ENCODE measurements at regions not wholly inside any gene's neighbourhood (a gene's known extent, or its start where the extent isn't known, plus 50 kb on each side); places are given as distances from the start of the nearest gene placed in this dataset.

GRCh38 chr4:29718136-29718535, 1002.0 kb upstream of the PCDH7 start:
- DNase-seq, result no peak
- no peak for TF ChIP-seq CTCF (IDR thresholded peaks at IDR 0.05)
- no peak for TF ChIP-seq POLR2A (IDR thresholded peaks at IDR 0.05)

GRCh38 chr4:29722253-29722652, 997.9 kb upstream of the PCDH7 start:
- H3K4me3 ChIP-seq, result no peak overlapping the region
- no peak for DNase-seq

More at GRCh38 chr4:29718136-29718535, 1002.0 kb upstream of the PCDH7 start:
- Histone ChIP-seq H3K9me3 (no peaks in the 10 kb centered on the region), H3K27me3 (no peaks in the 10 kb centered on the region), H3K4me3 (no peak overlapping the region), H3K4me1 (no peaks in the 10 kb centered on the region), H3K27ac (no peak overlapping the region), H3K36me3 (no peaks in the 10 kb centered on the region)

GRCh38 chr4:29726938-29727337, 993.2 kb upstream of the PCDH7 start:
- no peaks in the 10 kb centered on the region for H3K4me1 ChIP-seq
- no peak overlapping the region for H3K27ac ChIP-seq
- no peaks in the 10 kb centered on the region for H3K36me3 ChIP-seq
- no peaks in the 10 kb centered on the region for H3K9me3 ChIP-seq
- TF ChIP-seq CTCF (IDR thresholded peaks at IDR 0.05), result no peak
- no peak for TF ChIP-seq POLR2A (IDR thresholded peaks at IDR 0.05)
- H3K4me3 ChIP-seq, result no peak overlapping the region
- H3K27me3 ChIP-seq, result no peaks in the 10 kb centered on the region
- DNase-seq, result no peak

More at GRCh38 chr4:29722253-29722652, 997.9 kb upstream of the PCDH7 start:
- Histone ChIP-seq H3K36me3 (no peaks in the 10 kb centered on the region), H3K4me1 (no peaks in the 10 kb centered on the region), H3K9me3 (no peaks in the 10 kb centered on the region), H3K27ac (no peak overlapping the region), H3K27me3 (no peaks in the 10 kb centered on the region)
- TF ChIP-seq CTCF (IDR thresholded peaks at IDR 0.05) (no peak), POLR2A (IDR thresholded peaks at IDR 0.05) (no peak)

GRCh38 chr4:29734343-29735213, 985.6 kb upstream of the PCDH7 start:
- no peaks in the 10 kb centered on the region for H3K4me1 ChIP-seq
- no peak overlapping the region for H3K4me3 ChIP-seq
- H3K27ac ChIP-seq, result no peak overlapping the region
- no peaks in the 10 kb centered on the region for H3K36me3 ChIP-seq
- TF ChIP-seq POLR2A (IDR thresholded peaks at IDR 0.05) (no peak), CTCF (IDR thresholded peaks at IDR 0.05) (no peak)
- H3K9me3 ChIP-seq, result no peaks in the 10 kb centered on the region
- H3K27me3 ChIP-seq, result no peaks in the 10 kb centered on the region
- DNase-seq, result no peak

GRCh38 chr4:29756966-29757365, 963.2 kb upstream of the PCDH7 start:
- Histone ChIP-seq H3K4me1 (no peaks in the 10 kb centered on the region), H3K4me3 (no peak overlapping the region)
- TF ChIP-seq POLR2A (IDR thresholded peaks at IDR 0.05) (no peak), CTCF (IDR thresholded peaks at IDR 0.05) (no peak)

More at GRCh38 chr4:29756966-29757365, 963.2 kb upstream of the PCDH7 start:
- Histone ChIP-seq H3K27ac (no peak overlapping the region), H3K36me3 (no peaks in the 10 kb centered on the region), H3K27me3 (no peaks in the 10 kb centered on the region), H3K9me3 (no peaks in the 10 kb centered on the region)
- DNase-seq, result no peak
